Activated gamma-delta T cell treated with Interleukin-2 at 50 U/mL for 16 hours (primary cell): ENCODE measurements at regions not wholly inside any gene's neighbourhood (a gene's known extent, or its start where the extent isn't known, plus 50 kb on each side); places are given as distances from the start of the nearest gene placed in this dataset.

Source experiments
- DNase-seq: peaks from one replicate; pipeline ENCODE4 v3.0.0-alpha.2; 2020

DNA sequence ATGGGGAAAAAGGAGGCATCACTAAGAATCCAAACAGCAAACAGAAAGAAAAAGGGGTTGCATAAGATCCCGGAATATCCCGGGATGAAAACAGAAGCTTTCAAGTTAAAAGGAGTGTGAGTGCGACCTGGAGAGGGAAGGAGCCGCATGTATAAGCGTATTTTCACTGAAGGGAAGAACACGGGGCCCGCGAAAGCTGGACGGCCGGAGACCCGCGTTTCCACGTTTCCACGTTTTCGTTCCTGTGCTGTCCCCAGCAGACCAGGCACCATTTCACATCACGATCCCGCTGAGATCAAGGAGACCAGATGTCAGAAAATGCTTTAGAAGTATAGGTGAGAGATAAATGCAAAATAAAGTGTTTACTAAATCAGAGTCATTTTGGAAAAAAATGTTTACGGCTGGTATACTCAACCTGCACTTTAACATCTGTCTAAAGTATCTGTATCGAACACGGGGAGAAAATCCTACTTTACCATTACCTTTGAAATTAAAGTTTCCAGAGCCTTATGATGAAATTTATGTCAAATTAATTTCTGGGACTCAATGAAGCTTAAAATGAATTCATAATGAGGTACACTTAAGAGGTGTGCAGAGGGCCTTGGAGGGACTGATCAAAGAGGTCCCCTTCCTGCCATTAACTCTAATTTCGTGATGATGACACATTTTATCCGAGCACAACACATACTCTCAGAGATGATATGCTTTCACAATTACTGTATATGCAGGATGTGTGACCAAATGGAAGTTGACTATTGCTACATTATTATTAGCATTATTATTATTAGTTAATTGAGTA lies 71.0 kb upstream of the SALL3 start:
- no peak for DNase-seq

GRCh38 chr18:78911751-78912283 lies 67.8 kb upstream of the SALL3 start:
- DNase-seq: no peak

- no peak for DNase-seq
Observed at GRCh38 chr18:78912336-78912735, 67.3 kb upstream of the SALL3 start.

DNA sequence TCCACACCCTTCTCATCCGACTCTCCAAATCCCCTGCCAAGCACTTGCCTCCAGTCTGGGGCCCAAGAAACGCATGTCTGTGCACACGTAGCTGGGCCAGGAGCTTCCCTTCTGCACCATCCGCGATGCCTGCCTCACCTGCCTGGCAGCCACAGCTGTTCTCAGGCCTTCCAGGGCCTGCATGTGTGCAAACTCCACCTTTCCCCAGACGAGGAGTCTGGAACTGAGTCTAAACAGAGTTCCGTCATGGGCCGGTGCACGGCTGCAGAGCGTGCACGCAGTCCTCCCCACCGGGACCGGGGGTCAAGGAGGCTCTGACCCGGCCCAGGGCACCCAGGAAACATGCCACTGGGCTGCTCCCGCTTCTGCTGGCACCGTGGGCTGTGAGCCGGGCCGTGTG lies 66.8 kb upstream of the SALL3 start:
- no peak for DNase-seq

DNA sequence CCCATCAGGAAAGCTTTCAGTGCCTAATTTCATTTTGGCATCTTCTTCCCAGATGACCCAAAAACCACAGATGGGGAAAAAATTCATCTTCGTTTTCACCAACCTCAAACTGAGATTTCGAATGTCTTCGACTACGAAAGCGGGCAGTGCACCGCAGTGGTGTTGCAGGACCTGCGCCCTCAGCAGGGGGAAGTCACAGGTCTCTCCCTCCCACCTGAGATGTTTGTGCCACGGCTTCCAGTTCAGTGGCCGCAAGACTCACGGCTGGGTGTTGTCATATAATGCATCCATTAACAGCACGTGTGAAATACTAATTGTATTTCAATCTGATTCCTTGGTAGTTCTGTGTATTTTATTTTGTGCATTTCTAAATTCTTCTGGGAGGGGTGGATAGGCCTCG lies 66.2 kb upstream of the SALL3 start:
- DNase-seq: no peak

- DNase-seq: no peak
Observed at GRCh38 chr18:78913830-78914231, 65.8 kb upstream of the SALL3 start.

GRCh38 chr18:78914249-78914935 lies 65.2 kb upstream of the SALL3 start:
- DNase-seq: no peak

- no peak for DNase-seq
Observed at GRCh38 chr18:78915446-78916008, 64.1 kb upstream of the SALL3 start.

GRCh38 chr18:78918707-78919106 lies 60.9 kb upstream of the SALL3 start:
- no peak for DNase-seq

DNA sequence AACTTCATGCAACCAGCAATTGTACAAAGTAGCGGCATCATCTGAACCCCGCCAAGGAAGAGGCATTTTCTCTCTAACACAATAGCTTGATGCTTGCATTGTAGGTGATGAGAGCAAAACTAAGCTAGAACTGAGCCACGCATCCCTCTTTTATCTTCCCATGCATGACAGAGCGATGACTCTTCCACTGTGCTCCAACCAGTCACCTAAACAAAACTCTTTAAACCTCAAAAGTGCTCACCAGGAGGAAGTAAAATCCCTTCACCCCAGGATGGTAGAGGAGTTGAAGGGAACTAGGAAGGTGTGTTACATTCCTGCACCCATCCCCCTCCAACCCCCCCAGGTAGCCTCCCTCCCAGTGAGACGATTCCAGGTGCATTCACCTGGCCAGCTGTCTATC lies 59.7 kb upstream of the SALL3 start:
- no peak for DNase-seq

- DNase-seq: no peak
Observed at GRCh38 chr18:78920456-78921138, 59.0 kb upstream of the SALL3 start.

DNA sequence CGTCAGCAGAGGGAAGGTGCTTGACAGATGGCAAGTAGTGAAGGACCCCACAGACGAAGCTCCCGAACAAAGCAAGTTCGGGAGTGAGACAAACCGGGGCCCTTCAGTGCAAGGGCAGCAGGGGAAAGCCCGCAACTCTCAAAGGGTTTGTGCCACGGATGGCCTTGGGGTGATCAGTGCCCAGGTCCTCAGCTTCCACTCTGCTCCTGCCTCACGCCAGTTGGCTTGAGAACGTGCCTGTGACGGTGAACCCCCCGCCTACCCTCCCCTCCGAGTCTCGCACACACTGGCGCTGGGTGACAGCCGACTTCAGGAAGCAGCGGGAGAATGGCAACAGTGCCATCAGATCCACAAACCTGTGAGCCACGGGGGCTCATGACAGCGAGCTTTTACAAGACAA lies 56.8 kb upstream of the SALL3 start:
- no peak for DNase-seq

DNA sequence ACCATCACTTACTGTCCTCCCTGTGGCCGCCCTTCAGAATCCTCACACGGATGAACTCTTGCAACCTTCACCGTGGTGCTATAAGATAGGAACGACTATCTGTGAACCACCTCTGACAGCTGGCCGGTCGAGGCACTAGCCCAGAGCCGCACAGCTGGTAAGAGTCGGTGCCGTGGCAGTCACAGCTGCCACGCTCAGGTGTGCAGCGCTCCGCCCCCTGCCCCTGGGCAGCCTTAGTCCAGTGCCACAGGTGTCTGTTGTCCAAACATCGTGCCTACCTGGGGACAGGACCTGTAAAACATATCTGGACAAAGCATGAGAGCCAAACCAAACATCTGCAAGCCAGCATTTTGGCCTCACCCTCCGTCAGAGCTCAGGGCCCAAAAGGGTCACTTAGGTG lies 55.3 kb upstream of the SALL3 start:
- DNase-seq: no peak

GRCh38 chr18:78924786-78925540 lies 54.7 kb upstream of the SALL3 start:
- no peak for DNase-seq

DNA sequence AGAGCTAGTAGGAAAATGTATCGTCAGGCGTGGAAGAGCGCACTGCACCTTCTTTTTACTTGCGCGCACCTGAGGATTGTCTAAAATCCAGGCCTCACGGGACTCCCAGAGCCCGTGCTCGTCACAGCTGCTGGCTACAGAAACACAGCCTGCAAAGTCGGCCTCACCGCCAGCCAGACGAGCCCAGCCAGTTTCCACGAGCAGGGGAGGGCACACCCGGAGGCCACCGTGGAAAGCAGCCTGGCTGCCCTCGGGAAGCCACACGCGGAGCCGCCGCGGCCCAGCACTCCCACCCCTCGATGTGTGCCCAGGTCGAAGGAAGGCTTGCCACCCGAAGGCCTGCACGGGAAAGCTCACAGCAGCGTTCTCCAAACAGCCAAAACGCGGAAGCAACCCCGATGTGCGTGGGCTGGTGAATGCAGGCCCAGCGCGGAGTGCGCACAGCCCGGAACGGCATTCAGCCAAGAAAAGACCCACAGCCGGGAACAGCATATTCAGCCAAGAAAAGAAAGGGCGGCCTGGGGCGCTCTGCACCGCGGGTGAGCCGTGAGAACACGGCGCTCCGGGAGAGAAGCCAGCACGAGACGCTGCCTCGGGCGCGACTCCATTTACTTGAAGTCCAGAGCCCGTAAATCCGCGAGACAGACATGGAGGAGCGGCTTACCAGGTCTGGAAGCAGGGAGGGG lies 53.9 kb upstream of the SALL3 start:
- DNase-seq: no peak

GRCh38 chr18:78926243-78926615 lies 53.4 kb upstream of the SALL3 start:
- no peak for DNase-seq

GRCh38 chr18:78927156-78927555 lies 52.5 kb upstream of the SALL3 start:
- no peak for DNase-seq

GRCh38 chr18:78927616-78928015 lies 52.0 kb upstream of the SALL3 start:
- DNase-seq: no peak

- DNase-seq: no peak
Observed at GRCh38 chr18:78928076-78928475, 51.5 kb upstream of the SALL3 start.

DNA sequence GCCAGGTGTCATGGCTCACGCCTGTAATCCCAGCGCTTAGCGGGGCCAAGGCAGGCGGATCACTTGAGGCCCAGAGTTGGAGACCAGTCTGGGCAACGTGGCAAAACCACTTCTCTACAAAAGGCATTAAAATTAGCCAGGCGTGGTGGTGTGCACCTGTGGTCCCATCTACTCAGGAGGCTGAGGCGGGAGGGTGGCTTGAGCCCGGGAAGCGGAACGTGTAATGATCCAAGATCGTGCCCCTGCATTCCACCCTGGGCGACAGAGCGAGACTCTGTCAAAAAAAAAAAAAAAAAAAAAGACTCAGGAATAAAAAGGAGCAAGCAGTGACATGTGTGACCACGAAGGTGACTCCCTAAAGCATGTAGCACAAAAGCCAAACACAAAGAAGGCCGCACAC lies 50.1 kb upstream of the SALL3 start:
- DNase-seq: no peak
